ENCODE measurements at regions not wholly inside any gene's neighbourhood (a gene's known extent, or its start where the extent isn't known, plus 50 kb on each side); places are given as distances from the start of the nearest gene placed in this dataset.

- no peak overlapping the region for H3K27ac ChIP-seq
- TF ChIP-seq ZFX (IDR thresholded peaks at IDR 0.05) (no peak), CTCF (conservative IDR thresholded peaks at IDR 0.05) (no peak)
Observed at GRCh38 chr5:93019896-93020295, 561.1 kb downstream of the NR2F1-AS1 start.

- TF ChIP-seq ZFX (IDR thresholded peaks at IDR 0.05) (no peak), CTCF (conservative IDR thresholded peaks at IDR 0.05) (no peak)
- no peak overlapping the region for H3K27ac ChIP-seq
Observed at GRCh38 chr5:93018461-93018860, 562.6 kb downstream of the NR2F1-AS1 start.

- H3K27ac ChIP-seq = no peak overlapping the region
- TF ChIP-seq ZFX (IDR thresholded peaks at IDR 0.05) = no peak
- TF ChIP-seq CTCF (conservative IDR thresholded peaks at IDR 0.05) = no peak
Observed at GRCh38 chr5:93017849-93018248, 563.2 kb downstream of the NR2F1-AS1 start.

GRCh38 chr5:93017376-93017775 lies 563.6 kb downstream of the NR2F1-AS1 start:
- H3K27ac ChIP-seq = no peak overlapping the region
- TF ChIP-seq CTCF (conservative IDR thresholded peaks at IDR 0.05) (no peak), ZFX (IDR thresholded peaks at IDR 0.05) (no peak)

- H3K27ac ChIP-seq = no peak overlapping the region
- TF ChIP-seq CTCF (conservative IDR thresholded peaks at IDR 0.05) = no peak
- no peak for TF ChIP-seq ZFX (IDR thresholded peaks at IDR 0.05)
Observed at GRCh38 chr5:93010616-93011015, 570.4 kb downstream of the NR2F1-AS1 start.

GRCh38 chr5:93010037-93010436 lies 571.0 kb downstream of the NR2F1-AS1 start:
- no peak overlapping the region for H3K27ac ChIP-seq

More at GRCh38 chr5:93010037-93010436, 571.0 kb downstream of the NR2F1-AS1 start:
- TF ChIP-seq CTCF (conservative IDR thresholded peaks at IDR 0.05) = no peak
- no peak for TF ChIP-seq ZFX (IDR thresholded peaks at IDR 0.05)
